Osteocyte (in vitro differentiated cells): ENCODE measurements at regions not wholly inside any gene's neighbourhood (a gene's known extent, or its start where the extent isn't known, plus 50 kb on each side); places are given as distances from the start of the nearest gene placed in this dataset.

Experiments
- DNase-seq: peaks from one replicate; pipeline ENCODE4 v3.0.0; 2021; ENCODE audit warnings: mixed read lengths; ENCODE audit not compliant: unreplicated experiment; ENCODE audit errors: extremely low spot score
- H3K27ac Mint-ChIP-seq: one replicate; pipeline ENCODE4 v1.8.0; 2021; ENCODE audit warnings: mild to moderate bottlenecking, mixed read lengths; ENCODE audit not compliant: unreplicated experiment
- H3K27me3 Mint-ChIP-seq: one replicate; pipeline ENCODE4 v1.8.0; 2021; ENCODE audit warnings: mixed read lengths; ENCODE audit not compliant: unreplicated experiment
- H3K36me3 Mint-ChIP-seq: one replicate; pipeline ENCODE4 v1.8.0; 2021; ENCODE audit warnings: mixed read lengths; ENCODE audit not compliant: unreplicated experiment
- H3K4me1 Mint-ChIP-seq: one replicate; pipeline ENCODE4 v1.8.0; 2021; ENCODE audit warnings: mixed read lengths; ENCODE audit not compliant: unreplicated experiment
- H3K4me3 Mint-ChIP-seq: one replicate; pipeline ENCODE4 v1.8.0; 2021; ENCODE audit warnings: mild to moderate bottlenecking, moderate library complexity, mixed read lengths; ENCODE audit not compliant: unreplicated experiment
- H3K9me3 Mint-ChIP-seq: one replicate; pipeline ENCODE4 v1.8.0; 2021; ENCODE audit warnings: mixed read lengths; ENCODE audit not compliant: unreplicated experiment
- CTCF ChIP-seq: fragments of 200-600 bp; sonication (generic); IDR thresholded peaks from 2 replicates; pipeline ENCODE4 v1.5.0; 2021; ENCODE audit warnings: antibody characterized with exemption, mild to moderate bottlenecking, moderate library complexity

DNA sequence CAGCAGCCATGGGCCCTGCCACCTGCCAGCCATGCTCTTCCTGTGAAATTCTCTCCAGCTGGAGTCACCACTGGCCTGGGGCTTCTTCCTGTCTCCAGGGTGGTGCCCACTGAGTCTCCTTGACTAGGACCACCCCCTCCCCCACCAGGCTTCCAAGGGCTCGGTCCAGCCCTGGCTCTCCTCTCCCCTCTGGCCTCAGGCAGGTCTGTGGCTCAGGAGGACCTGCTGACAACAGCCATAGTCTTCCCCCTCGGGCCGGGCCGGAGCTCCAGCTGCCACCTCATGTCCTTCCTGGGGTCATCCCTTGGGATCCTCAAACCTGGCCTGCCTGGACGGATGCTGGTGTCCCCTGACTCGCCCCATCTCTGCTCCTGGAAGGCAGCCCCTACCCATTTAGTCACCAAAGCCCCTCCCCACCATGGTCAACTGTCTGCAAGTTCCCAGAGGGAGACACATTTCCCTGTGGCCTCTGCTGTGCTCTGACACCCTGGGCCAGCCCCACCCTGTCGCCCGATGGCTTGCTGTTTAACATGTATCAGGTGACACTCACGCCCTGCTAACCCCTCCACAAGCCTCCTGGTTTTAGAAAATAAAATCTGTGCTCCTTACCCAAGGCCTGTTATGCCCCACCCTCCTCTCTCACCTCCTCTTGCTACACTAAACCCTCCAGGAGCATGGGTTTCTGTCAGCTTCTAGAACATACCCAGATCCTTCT, 186.2 kb downstream of the RBFOX3 start:
- H3K9me3 Mint-ChIP-seq = no peaks in the 10 kb centered on the region
- H3K27me3 Mint-ChIP-seq = peaks cover 8% of the 10 kb centered on the region
- H3K36me3 Mint-ChIP-seq = no peaks in the 10 kb centered on the region
- DNase-seq = no peak
- H3K27ac Mint-ChIP-seq = peak overlapping the region; percentile 23
- no peak overlapping the region for H3K4me3 Mint-ChIP-seq
- H3K4me1 Mint-ChIP-seq = peaks cover 52% of the 10 kb centered on the region
- TF ChIP-seq CTCF = no peak

DNA sequence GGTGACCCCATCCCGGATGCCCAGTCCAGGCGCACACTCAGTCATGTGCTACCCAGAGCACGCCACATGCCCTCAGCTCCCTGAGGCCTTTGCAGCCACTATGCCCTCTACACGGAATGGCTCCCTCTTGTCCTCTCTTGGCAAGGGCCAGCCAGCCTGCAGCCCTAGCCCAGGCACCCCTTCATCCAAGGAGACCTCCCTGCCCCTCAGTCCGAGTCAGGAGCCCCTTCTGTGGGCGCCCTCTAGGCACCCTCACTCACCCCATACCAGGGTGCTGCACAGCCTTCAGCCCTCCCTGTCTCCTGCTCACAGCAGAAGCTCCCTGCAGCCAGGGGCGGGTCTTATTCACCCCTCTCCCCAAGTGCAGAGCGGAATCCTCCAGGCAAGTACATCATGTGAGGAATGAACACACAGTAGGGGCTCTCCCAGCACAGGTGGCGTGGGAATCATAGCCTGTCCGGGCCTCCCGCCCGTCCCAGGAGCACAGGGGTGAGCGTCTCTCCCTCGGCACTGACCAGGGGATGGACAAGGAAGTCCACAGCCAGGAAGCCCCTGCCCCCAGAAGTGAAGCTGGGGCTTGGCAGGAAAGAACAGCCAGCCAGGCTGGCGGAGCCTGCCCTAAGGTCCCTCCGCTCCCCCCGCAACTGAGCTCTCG, 186.9 kb downstream of the RBFOX3 start:
- H3K27ac Mint-ChIP-seq = peak overlapping the region; percentile 60
- H3K36me3 Mint-ChIP-seq = no peaks in the 10 kb centered on the region
- H3K4me3 Mint-ChIP-seq = no peak overlapping the region
- peaks cover 6% of the 10 kb centered on the region for H3K27me3 Mint-ChIP-seq
- TF ChIP-seq CTCF = no peak
- DNase-seq = no peak
- no peaks in the 10 kb centered on the region for H3K9me3 Mint-ChIP-seq
- peaks cover 59% of the 10 kb centered on the region for H3K4me1 Mint-ChIP-seq

DNA sequence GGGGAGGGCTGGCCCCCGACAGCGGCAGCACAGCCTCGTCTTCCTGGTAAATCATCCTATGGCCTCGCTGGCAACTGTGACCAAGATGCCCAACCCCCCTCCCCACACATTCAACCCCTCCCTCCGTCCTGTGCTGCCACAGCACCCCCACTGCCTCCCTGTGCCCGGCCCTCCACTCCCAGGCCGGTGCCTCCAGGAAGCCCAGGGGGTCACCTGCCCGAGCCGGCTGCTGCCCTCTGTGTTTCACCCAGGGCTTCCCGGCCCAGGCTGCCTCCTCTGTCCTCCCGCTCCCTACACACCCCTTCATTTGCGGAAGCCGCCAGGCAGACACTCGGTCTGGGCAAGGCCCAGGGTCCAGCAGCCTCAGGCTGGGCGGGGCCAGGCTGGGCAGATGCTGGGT, 188.6 kb downstream of the RBFOX3 start:
- Mint-ChIP-seq H3K9me3 (no peaks in the 10 kb centered on the region), H3K27me3 (no peaks in the 10 kb centered on the region), H3K36me3 (no peaks in the 10 kb centered on the region), H3K27ac (no peak overlapping the region), H3K4me1 (peaks cover 63% of the 10 kb centered on the region), H3K4me3 (no peak overlapping the region)
- DNase-seq = no peak
- no peak for TF ChIP-seq CTCF

DNA sequence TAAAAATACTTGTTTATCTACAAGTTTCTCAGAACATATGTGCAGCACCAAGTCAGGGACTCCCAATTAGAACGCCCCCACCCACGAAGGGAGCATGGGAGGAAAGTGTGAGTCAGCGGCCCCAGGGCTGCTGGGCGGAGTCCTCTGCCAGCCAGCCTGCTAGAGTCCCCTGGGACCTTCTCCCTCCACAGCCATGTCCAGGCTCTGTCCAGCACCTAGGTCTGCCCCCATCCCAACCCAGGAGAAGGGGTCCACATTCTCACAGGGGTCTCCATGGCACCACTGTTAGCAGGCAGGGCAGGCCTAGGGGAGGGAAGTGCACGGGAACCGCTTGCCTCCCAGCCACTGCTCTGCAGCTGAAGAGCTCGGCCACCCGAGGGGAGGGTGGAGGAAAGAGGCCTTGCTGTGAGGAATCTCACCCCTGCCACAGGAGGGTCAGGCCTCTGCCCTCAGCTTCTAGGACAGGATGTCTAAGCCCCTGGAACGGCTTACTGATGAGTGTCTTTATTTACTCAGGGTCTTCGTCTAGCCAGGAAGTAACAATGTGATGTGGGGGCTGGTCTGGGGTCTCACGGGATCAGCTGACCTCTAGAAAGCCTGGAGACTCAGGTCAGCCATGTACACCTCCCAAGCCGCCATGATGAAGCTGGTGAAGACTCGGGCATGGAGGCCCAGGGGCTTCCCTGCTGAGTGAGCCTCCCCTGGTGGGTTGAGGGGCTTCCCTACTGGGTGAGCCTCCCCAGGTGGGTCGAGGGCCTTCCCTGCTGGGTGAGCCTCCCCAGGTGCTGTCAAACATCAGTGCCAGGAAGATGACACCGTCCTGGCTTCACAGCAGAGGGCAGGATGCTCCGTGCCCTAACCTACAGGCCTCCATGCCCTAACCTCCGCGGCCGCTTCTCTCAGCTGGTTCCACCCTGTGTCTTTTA, 190.3 kb downstream of the RBFOX3 start:
- Mint-ChIP-seq H3K4me3 (peak overlapping the region; percentile 18), H3K27ac (peak overlapping the region; percentile 91), H3K4me1 (peaks cover 63% of the 10 kb centered on the region), H3K36me3 (no peaks in the 10 kb centered on the region), H3K9me3 (no peaks in the 10 kb centered on the region), H3K27me3 (no peaks in the 10 kb centered on the region)
- no peak for TF ChIP-seq CTCF
- peak; percentile 96 for DNase-seq
